ENCODE measurements at regions not wholly inside any gene's neighbourhood (a gene's known extent, or its start where the extent isn't known, plus 50 kb on each side); places are given as distances from the start of the nearest gene placed in this dataset.

- TF ChIP-seq EZH2 (IDR thresholded peaks at IDR 0.05; ENCODE audit: low read length, unreplicated experiment) (no peak), CTCF (conservative IDR thresholded peaks at IDR 0.05; ENCODE audit: low read depth, low read length) (no peak)
These were observed 371.4 kb upstream of the BOD1L1 start for GRCh38 chr4:13998850-13999445.
